Neural cell (in vitro differentiated cells): ENCODE measurements at regions not wholly inside any gene's neighbourhood (a gene's known extent, or its start where the extent isn't known, plus 50 kb on each side); places are given as distances from the start of the nearest gene placed in this dataset.

Source experiments
- H2AFZ ChIP-seq: fragments of 200-600, 300-800 bp; sonication (generic), shearing (Covaris generic); 2 replicates; pipeline ENCODE4 v1.6.0; 2014; ENCODE audit warnings: low read depth, mild to moderate bottlenecking, antibody characterized with exemption, low read length, moderate library complexity
- H3F3A ChIP-seq: fragments of 200-600 bp; shearing (Covaris generic); 2 replicates; pipeline ENCODE4 v1.6.1; 2016; ENCODE audit warnings: mild to moderate bottlenecking, moderate library complexity, mixed read lengths, antibody characterized with exemption, low read length; ENCODE audit not compliant: insufficient read depth, poor library complexity, severe bottlenecking
- H3K27ac ChIP-seq: fragments of 200-600, 300-800 bp; sonication (generic), shearing (Covaris generic); 2 replicates; pipeline ENCODE4 v1.5.1; 2014; ENCODE audit warnings: mild to moderate bottlenecking, low read length, moderate library complexity
- H3K27me3 ChIP-seq: fragments of 300-800, 200-600 bp; sonication (generic), shearing (Covaris generic); 2 replicates; pipeline ENCODE4 v1.6.0; 2014; ENCODE audit warnings: mild to moderate bottlenecking, low read depth, low read length, moderate library complexity; ENCODE audit not compliant: insufficient read depth
- H3K36me3 ChIP-seq: fragments of 300-800, 200-600 bp; sonication (generic), shearing (Covaris generic); 2 replicates; pipeline ENCODE4 v1.5.1; 2014; ENCODE audit warnings: mild to moderate bottlenecking, antibody characterized with exemption, low read length, moderate library complexity; ENCODE audit not compliant: insufficient read depth
- H3K4me2 ChIP-seq: fragments of 300-800, 200-600 bp; sonication (generic), shearing (Covaris generic); 2 replicates; pipeline ENCODE4 v1.6.0; 2014; ENCODE audit warnings: mild to moderate bottlenecking, low read length
- H3K4me3 ChIP-seq: fragments of 300-800, 200-600 bp; sonication (generic), shearing (Covaris generic); 2 replicates; pipeline ENCODE4 v1.5.1; 2014; ENCODE audit warnings: mild to moderate bottlenecking, low read length, moderate library complexity
- H3K79me2 ChIP-seq: fragments of 200-600 bp; shearing (Covaris generic); replicated peaks from 2 replicates; pipeline ENCODE4 v1.6.0; 2014; ENCODE audit warnings: mild to moderate bottlenecking, low read length, moderate library complexity; ENCODE audit not compliant: insufficient read depth
- H3K9ac ChIP-seq: fragments of 300-800, 200-600 bp; sonication (generic), shearing (Covaris generic); 2 replicates; pipeline ENCODE4 v1.6.1; 2016; ENCODE audit warnings: mild to moderate bottlenecking, low read length, mixed read lengths
- H3K9me2 ChIP-seq: fragments of 200-600 bp; shearing (Covaris generic); 2 replicates; pipeline ENCODE4 v1.6.1; 2016; ENCODE audit warnings: mild to moderate bottlenecking, low read length, mixed read lengths; ENCODE audit not compliant: insufficient read depth
- H3K9me3 ChIP-seq: fragments of 200-600, 300-800 bp; sonication (generic), shearing (Covaris generic); 2 replicates; pipeline ENCODE4 v1.6.1; 2016; ENCODE audit warnings: mild to moderate bottlenecking, mixed run types, low read length, moderate library complexity, mixed read lengths
- H4K20me1 ChIP-seq: fragments of 200-600 bp; shearing (Covaris generic); 2 replicates; pipeline ENCODE4 v1.6.1; 2016; ENCODE audit warnings: mild to moderate bottlenecking, mixed run types; ENCODE audit not compliant: insufficient read depth
- CTCF ChIP-seq: fragments of 450-650 bp; IDR thresholded peaks from 2 replicates; pipeline ENCODE4 v1.5.1; 2014; ENCODE audit warnings: antibody characterized with exemption, mild to moderate bottlenecking, moderate library complexity; ENCODE audit not compliant: poor library complexity, severe bottlenecking
- EP300 ChIP-seq: fragments of 450-650 bp; conservative IDR thresholded peaks from 2 replicates; pipeline ENCODE4 v1.6.1; 2014; ENCODE audit warnings: antibody characterized with exemption, mild to moderate bottlenecking, moderate library complexity; ENCODE audit not compliant: poor library complexity, severe bottlenecking
- EZH2 ChIP-seq: fragments of 200-600, 300-800 bp; shearing (Covaris generic), sonication (generic); IDR thresholded peaks from 2 replicates; pipeline ENCODE4 v1.6.1; 2014; ENCODE audit warnings: antibody characterized with exemption, low read length, borderline replicate concordance, mild to moderate bottlenecking; ENCODE audit not compliant: insufficient read depth, poor library complexity, severe bottlenecking
- MXI1 ChIP-seq: fragments of 450-650 bp; conservative IDR thresholded peaks from 2 replicates; pipeline ENCODE4 v1.6.1; 2014; ENCODE audit warnings: antibody characterized with exemption, mild to moderate bottlenecking; ENCODE audit not compliant: poor library complexity, severe bottlenecking
- POLR2AphosphoS5 ChIP-seq: IDR thresholded peaks from 2 replicates; pipeline ENCODE4 v1.6.1; 2012
- RAD21 ChIP-seq: fragments of 450-650 bp; conservative IDR thresholded peaks from 2 replicates; pipeline ENCODE4 v1.6.1; 2014; ENCODE audit warnings: antibody characterized with exemption, mild to moderate bottlenecking, moderate library complexity
- REST ChIP-seq: IDR thresholded peaks from 2 replicates; pipeline ENCODE4 v1.6.1; 2012; ENCODE audit warnings: borderline replicate concordance
- SMC3 ChIP-seq: fragments of 450-650 bp; conservative IDR thresholded peaks from 2 replicates; pipeline ENCODE4 v1.6.1; 2014; ENCODE audit warnings: antibody characterized with exemption, mild to moderate bottlenecking, moderate library complexity; ENCODE audit not compliant: poor library complexity
- TAF1 ChIP-seq: IDR thresholded peaks from 2 replicates; pipeline ENCODE4 v1.6.1; 2012; ENCODE audit warnings: low read depth

GRCh38 chr13:34247596-34247995 lies 429.6 kb downstream of the RFC3 start:
- no peaks in the 10 kb centered on the region for H3F3A ChIP-seq
- H2AFZ ChIP-seq, result no peak overlapping the region
- no peaks in the 10 kb centered on the region for H4K20me1 ChIP-seq
- H3K9me2 ChIP-seq, result no peaks in the 10 kb centered on the region
- no peaks in the 10 kb centered on the region for H3K9me3 ChIP-seq
- H3K27ac ChIP-seq, result no peak overlapping the region
- no peak overlapping the region for H3K4me3 ChIP-seq
- no peaks in the 10 kb centered on the region for H3K79me2 ChIP-seq
- TF ChIP-seq POLR2AphosphoS5 (no peak), TAF1 (no peak), EP300 (no peak)
- H3K27me3 ChIP-seq, result no peaks in the 10 kb centered on the region
- no peak overlapping the region for H3K9ac ChIP-seq
- no peak overlapping the region for H3K4me2 ChIP-seq
- H3K36me3 ChIP-seq, result no peaks in the 10 kb centered on the region

DNA sequence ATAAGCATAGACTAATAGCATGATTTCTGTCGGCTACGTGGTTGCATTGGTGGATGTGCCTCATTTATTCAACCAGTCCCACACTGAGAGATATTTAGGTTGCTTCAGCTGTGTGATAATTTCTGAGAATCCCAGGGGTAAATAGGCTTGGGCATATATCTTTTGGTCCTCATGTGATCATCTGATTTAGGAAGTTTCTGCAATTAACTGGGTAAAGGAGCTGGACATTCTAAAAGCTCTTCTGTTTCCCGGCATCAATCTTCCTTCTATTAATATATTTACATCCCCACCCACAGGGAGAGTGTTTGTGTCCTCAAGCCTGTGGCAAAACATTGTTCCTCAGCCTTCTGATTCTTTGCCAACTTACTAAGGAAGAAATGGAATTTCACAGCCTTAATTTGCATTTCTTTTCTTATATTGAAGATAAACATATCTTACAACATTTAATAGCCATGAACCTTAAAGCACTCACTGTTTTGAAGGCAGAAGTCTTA lies 431.6 kb downstream of the RFC3 start:
- H3K9me3 ChIP-seq, result no peaks in the 10 kb centered on the region
- no peak overlapping the region for H3K27ac ChIP-seq
- H3K9me2 ChIP-seq, result no peaks in the 10 kb centered on the region
- no peaks in the 10 kb centered on the region for H3K36me3 ChIP-seq
- no peak overlapping the region for H3K9ac ChIP-seq
- TF ChIP-seq EZH2 (no peak), TAF1 (no peak), CTCF (no peak), SMC3 (no peak), POLR2AphosphoS5 (no peak), RAD21 (no peak), MXI1 (no peak), EP300 (no peak), REST (no peak)
- H3K79me2 ChIP-seq, result no peaks in the 10 kb centered on the region
- no peaks in the 10 kb centered on the region for H4K20me1 ChIP-seq
- H3F3A ChIP-seq, result no peaks in the 10 kb centered on the region
- H3K4me3 ChIP-seq, result no peak overlapping the region
- no peaks in the 10 kb centered on the region for H3K27me3 ChIP-seq
- H2AFZ ChIP-seq, result no peak overlapping the region
- no peak overlapping the region for H3K4me2 ChIP-seq
